Type B pancreatic cell (in vitro differentiated cells): ENCODE measurements at regions not wholly inside any gene's neighbourhood (a gene's known extent, or its start where the extent isn't known, plus 50 kb on each side); places are given as distances from the start of the nearest gene placed in this dataset.

Source experiments
- DNase-seq: peaks from one replicate; pipeline ENCODE4 v3.0.0; 2021; ENCODE audit warnings: mixed read lengths; ENCODE audit not compliant: unreplicated experiment; ENCODE audit errors: extremely low spot score
- H3K27ac Mint-ChIP-seq: 2 replicates; pipeline ENCODE4 v1.8.0; 2021; ENCODE audit warnings: mild to moderate bottlenecking, mixed read lengths
- H3K27me3 Mint-ChIP-seq: 2 replicates; pipeline ENCODE4 v1.8.0; 2021; ENCODE audit warnings: mixed read lengths
- H3K36me3 Mint-ChIP-seq: 2 replicates; pipeline ENCODE4 v1.8.0; 2021; ENCODE audit warnings: mixed read lengths
- H3K4me1 Mint-ChIP-seq: one replicate; pipeline ENCODE4 v1.8.0; 2021; ENCODE audit warnings: mixed read lengths; ENCODE audit not compliant: unreplicated experiment
- H3K4me3 Mint-ChIP-seq: 2 replicates; pipeline ENCODE4 v1.8.0; 2021; ENCODE audit warnings: mild to moderate bottlenecking, mixed read lengths
- H3K9me3 Mint-ChIP-seq: 2 replicates; pipeline ENCODE4 v1.8.0; 2021; ENCODE audit warnings: mixed read lengths
- TF ChIP-seq, protein P1 (sequence below): fragments of 200-600 bp; sonication (generic); conservative IDR thresholded peaks from 2 replicates; pipeline ENCODE4 v1.5.0; 2021; ENCODE audit warnings: antibody characterized with exemption, mild to moderate bottlenecking

DNA sequence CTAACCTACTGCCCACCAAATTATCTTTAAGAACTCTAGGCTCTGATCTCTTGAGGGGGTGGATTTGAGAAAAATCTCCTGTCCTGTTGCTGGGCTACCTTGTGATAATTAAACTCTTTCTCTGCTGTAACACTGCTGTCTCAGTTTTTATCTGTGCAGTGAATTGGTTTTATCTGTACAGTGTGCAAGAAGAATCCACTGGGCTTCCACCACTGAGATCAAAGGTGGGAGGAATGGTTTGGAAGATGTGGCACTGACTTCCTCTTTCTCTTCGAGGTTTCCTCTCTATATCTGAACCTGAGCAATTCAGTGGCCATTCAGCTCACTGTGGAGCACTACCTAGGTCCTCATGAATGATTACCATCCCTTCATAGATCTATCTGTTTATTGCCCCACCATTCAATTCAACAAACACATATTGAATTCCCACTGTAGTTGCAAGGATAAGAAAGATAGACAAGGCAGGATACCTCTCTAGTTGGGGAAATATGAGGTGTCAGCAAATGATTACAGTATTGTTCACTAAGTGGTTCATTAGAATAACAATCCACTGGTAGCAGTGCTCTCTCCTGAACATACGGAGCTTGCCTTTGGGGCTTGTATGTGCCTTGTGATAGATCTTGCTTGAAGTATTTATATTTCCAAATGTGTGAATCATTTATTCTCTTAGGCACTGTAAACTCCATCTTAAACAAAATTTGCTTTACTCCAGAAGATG lies 172.1 kb upstream of the ARG1 start:
- Mint-ChIP-seq H3K9me3 (peaks cover 16% of the 10 kb centered on the region), H3K27ac (no peak overlapping the region), H3K27me3 (no peaks in the 10 kb centered on the region), H3K4me3 (peak overlapping the region; percentile 30), H3K36me3 (peaks cover 7% of the 10 kb centered on the region), H3K4me1 (peaks cover 16% of the 10 kb centered on the region)
- TF ChIP-seq, protein P1, sequence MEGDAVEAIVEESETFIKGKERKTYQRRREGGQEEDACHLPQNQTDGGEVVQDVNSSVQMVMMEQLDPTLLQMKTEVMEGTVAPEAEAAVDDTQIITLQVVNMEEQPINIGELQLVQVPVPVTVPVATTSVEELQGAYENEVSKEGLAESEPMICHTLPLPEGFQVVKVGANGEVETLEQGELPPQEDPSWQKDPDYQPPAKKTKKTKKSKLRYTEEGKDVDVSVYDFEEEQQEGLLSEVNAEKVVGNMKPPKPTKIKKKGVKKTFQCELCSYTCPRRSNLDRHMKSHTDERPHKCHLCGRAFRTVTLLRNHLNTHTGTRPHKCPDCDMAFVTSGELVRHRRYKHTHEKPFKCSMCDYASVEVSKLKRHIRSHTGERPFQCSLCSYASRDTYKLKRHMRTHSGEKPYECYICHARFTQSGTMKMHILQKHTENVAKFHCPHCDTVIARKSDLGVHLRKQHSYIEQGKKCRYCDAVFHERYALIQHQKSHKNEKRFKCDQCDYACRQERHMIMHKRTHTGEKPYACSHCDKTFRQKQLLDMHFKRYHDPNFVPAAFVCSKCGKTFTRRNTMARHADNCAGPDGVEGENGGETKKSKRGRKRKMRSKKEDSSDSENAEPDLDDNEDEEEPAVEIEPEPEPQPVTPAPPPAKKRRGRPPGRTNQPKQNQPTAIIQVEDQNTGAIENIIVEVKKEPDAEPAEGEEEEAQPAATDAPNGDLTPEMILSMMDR: no peak
- DNase-seq: no peak

DNA sequence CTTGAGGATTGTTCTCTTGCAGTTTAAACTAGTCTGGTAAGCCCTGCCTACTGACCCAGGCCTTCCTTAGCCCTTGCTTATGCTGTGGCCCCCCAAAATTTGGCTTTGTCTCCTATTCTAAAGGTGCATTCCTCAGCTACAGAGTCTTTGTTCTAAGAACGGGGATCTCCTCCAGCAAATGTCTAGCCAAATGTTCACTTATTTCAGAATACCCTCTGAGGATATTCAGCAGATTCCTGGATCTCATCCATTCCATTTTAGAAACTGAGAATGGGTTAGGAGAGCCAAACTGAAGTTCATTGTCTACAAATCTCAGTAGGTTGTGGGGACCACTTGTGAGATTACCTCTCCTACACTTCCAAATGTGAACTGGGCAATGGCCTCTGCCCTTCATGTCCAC lies 164.2 kb upstream of the ARG1 start:
- Mint-ChIP-seq H3K4me3 (no peak overlapping the region), H3K27ac (no peak overlapping the region), H3K36me3 (no peaks in the 10 kb centered on the region), H3K4me1 (peaks cover 7% of the 10 kb centered on the region), H3K27me3 (peaks cover 2% of the 10 kb centered on the region), H3K9me3 (peaks cover 5% of the 10 kb centered on the region)
- TF ChIP-seq, protein P1: no peak
- DNase-seq: no peak

DNA sequence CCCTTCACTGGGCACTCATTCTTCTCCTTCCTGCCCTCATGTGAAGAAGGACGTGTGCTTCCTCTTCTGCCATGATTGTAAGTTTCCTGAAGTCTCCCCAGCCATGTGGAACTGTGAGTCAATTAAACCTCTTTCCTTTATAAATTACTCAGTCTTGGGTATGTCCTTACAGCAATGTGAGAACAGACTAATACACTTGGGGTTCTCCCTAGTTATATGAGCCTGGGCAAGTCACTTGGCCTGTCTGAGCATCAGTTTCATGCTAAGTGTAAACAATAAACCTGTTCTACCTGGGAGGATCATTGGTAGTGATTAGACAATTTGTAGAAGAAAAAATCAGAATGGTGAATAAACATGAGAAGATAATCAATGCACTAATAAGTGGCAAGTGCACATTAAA lies 162.2 kb upstream of the ARG1 start:
- Mint-ChIP-seq H3K27ac (no peak overlapping the region), H3K27me3 (peaks cover 2% of the 10 kb centered on the region), H3K4me1 (peaks cover 7% of the 10 kb centered on the region), H3K9me3 (peaks cover 5% of the 10 kb centered on the region), H3K36me3 (no peaks in the 10 kb centered on the region), H3K4me3 (no peak overlapping the region)
- TF ChIP-seq, protein P1: no peak
- no peak for DNase-seq

DNA sequence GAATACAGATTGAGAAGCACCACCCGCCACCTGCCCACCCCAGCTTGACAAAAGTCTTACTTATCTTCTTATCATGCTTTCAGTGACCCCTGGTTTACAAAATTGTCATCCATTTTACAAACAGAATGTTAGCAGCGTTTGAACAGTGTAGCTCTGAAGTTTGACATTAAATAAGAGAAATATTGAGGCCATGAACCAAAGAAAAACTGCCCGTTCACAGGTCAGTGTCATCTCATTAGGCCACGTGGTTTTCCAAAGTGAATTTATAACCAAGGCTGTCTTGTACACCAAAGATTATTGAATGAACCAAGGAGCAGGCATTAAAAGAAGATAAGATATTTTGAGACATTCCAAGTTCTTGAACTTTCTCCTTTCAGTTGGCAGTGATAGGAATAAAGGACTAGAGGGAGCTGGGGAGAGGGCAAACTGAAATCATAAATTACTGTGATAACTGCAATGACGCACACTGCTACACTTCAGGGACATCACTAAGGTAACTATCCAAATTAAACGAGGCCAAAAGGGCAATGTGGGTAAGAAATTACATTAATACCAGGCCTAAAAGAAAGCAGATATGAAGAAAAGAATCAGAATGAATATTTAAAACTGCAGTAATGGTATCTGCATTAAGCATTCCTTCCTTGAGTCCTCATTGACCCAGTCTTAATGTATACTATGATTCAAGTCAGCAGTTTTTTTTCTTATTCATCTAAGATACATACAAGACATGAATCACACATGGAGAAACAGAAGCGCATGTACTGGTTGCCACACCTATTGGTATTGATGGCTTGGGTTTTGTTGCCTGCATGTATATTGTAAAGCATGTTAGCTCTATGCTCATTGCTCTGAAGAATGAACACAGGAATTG lies 159.8 kb upstream of the ARG1 start:
- H3K4me3 Mint-ChIP-seq: no peak overlapping the region
- TF ChIP-seq, protein P1: no peak

DNA sequence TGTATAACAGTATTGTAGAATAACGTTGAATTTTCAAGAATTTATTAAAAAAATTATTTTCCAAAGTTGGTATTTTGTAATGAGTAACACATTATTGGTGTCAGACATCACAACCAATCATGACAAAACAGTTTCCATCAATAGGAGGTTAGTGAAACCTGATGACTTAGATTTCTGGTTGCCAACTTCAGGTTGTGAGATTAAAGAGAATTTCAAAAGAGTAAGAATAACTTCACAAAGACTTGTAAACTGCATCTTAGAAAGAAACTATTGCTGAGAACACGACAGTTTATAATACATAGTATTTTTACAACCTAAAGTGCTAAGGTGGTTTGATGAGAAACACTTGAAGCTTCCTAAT lies 159.2 kb upstream of the ARG1 start:
- no peak for DNase-seq
- TF ChIP-seq, protein P1: no peak
- no peaks in the 10 kb centered on the region for H3K9me3 Mint-ChIP-seq
- no peaks in the 10 kb centered on the region for H3K27me3 Mint-ChIP-seq
- no peak overlapping the region for H3K4me3 Mint-ChIP-seq
- no peak overlapping the region for H3K27ac Mint-ChIP-seq
- H3K4me1 Mint-ChIP-seq: peaks cover 7% of the 10 kb centered on the region
- no peaks in the 10 kb centered on the region for H3K36me3 Mint-ChIP-seq

More for the DNA sequence above, 159.8 kb upstream of the ARG1 start:
- Mint-ChIP-seq H3K27me3 (peaks cover 2% of the 10 kb centered on the region), H3K9me3 (no peaks in the 10 kb centered on the region), H3K36me3 (no peaks in the 10 kb centered on the region), H3K27ac (no peak overlapping the region), H3K4me1 (peaks cover 7% of the 10 kb centered on the region)
- DNase-seq: no peak
